Vagina (tissue), 2 donors: ENCODE measurements at regions not wholly inside any gene's neighbourhood (a gene's known extent, or its start where the extent isn't known, plus 50 kb on each side); places are given as distances from the start of the nearest gene placed in this dataset.

Source experiments
- DNase-seq, 2 donors: peaks; one replicate each; pipeline ENCODE4 v3.0.0-alpha.2; 2017; ENCODE audit errors: extremely low spot score in 2 of 2
- H3K27ac ChIP-seq: fragments of 200-600 bp; sonication (generic); one replicate; pipeline ENCODE4 v1.5.1; 2019
- H3K27me3 ChIP-seq: fragments of 200-600 bp; sonication (generic); one replicate; pipeline ENCODE4 v1.5.1; 2019
- H3K36me3 ChIP-seq, 2 donors: fragments of 200-600 bp; sonication (generic); one replicate each; pipeline ENCODE4 v1.5.1; 2017 to 2019
- H3K4me1 ChIP-seq: fragments of 200-600 bp; sonication (generic); one replicate; pipeline ENCODE4 v1.5.1; 2019
- H3K4me3 ChIP-seq, 2 donors: fragments of 200-600 bp; sonication (generic); 1 replicate in 1 of 2; 2 replicates in 1 of 2; pipeline ENCODE4 v1.5.1; 2016 to 2019
- H3K9me3 ChIP-seq: fragments of 200-600 bp; sonication (generic); one replicate; pipeline ENCODE4 v1.5.1; 2019
- POLR2A ChIP-seq, 2 donors: fragments of 450-650 bp; IDR thresholded peaks; one replicate each; pipeline ENCODE4 v1.6.1; 2017; ENCODE audit warnings: antibody characterized with exemption in 2 of 2, mild to moderate bottlenecking in 2 of 2, moderate library complexity in 2 of 2
- POLR2AphosphoS5 ChIP-seq, 2 donors: sonication (generic); formaldehyde crosslinking; IDR thresholded peaks; one replicate each; pipeline ENCODE4 v1.9.0; 2017; ENCODE audit warnings: antibody characterized with exemption in 2 of 2, mild to moderate bottlenecking in 2 of 2, low read depth in 1 of 2; ENCODE audit not compliant: insufficient read depth in 1 of 2
- intact Hi-C: fragments of 100-400 bp; cut with DNase I; formaldehyde crosslinking; loops from one replicate; pipeline ENCODE4 v1.15.1; 2023
- TF ChIP-seq, protein P1 (sequence below), 3 experiments: fragments of 450-650 bp in 2 of 3; fragments of 200-600 bp in 1 of 3; sonication (generic) in 1 of 3; IDR thresholded peaks; one replicate each; pipeline ENCODE4 v1.5.1; 2017 to 2019; ENCODE audit warnings: antibody characterized with exemption in 3 of 3, mild to moderate bottlenecking in 2 of 3, moderate library complexity in 2 of 3

DNA sequence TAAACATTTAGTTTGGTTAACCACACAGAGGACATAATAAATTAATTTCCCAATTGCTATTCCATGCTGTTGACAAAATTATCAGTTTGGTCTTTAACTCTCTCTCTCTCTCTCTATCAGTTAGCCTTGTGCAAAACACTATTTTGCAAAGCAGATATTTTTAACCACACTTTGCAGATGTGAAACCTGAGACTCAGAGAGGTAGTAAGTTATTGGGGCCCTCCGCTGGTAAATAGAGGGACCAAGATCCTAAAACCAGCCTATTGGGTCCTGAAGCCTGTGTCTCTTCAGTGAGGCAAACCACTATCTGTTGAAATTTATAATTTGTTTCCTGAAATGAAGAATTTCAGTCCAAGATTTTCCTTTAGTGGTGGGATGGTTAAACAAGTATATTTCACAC is 231.0 kb downstream of the SOD2 start:
- no peaks in the 10 kb centered on the region for H3K36me3 ChIP-seq
- DNase-seq, result no peak
- H3K4me3 ChIP-seq, result no peak overlapping the region
- intact Hi-C loops, result no loop called here
- TF ChIP-seq, protein P1, sequence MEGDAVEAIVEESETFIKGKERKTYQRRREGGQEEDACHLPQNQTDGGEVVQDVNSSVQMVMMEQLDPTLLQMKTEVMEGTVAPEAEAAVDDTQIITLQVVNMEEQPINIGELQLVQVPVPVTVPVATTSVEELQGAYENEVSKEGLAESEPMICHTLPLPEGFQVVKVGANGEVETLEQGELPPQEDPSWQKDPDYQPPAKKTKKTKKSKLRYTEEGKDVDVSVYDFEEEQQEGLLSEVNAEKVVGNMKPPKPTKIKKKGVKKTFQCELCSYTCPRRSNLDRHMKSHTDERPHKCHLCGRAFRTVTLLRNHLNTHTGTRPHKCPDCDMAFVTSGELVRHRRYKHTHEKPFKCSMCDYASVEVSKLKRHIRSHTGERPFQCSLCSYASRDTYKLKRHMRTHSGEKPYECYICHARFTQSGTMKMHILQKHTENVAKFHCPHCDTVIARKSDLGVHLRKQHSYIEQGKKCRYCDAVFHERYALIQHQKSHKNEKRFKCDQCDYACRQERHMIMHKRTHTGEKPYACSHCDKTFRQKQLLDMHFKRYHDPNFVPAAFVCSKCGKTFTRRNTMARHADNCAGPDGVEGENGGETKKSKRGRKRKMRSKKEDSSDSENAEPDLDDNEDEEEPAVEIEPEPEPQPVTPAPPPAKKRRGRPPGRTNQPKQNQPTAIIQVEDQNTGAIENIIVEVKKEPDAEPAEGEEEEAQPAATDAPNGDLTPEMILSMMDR (IDR thresholded peaks at IDR 0.05), result no peak
- TF ChIP-seq POLR2A (IDR thresholded peaks at IDR 0.05), result no peak
- TF ChIP-seq POLR2AphosphoS5 (IDR thresholded peaks at IDR 0.05; ENCODE audit: insufficient read depth in 1 of 2, low read depth in 1 of 2), result no peak
- no peaks in the 10 kb centered on the region for H3K4me1 ChIP-seq
- no peak overlapping the region for H3K27ac ChIP-seq
- H3K9me3 ChIP-seq, result no peaks in the 10 kb centered on the region
- no peaks in the 10 kb centered on the region for H3K27me3 ChIP-seq

DNA sequence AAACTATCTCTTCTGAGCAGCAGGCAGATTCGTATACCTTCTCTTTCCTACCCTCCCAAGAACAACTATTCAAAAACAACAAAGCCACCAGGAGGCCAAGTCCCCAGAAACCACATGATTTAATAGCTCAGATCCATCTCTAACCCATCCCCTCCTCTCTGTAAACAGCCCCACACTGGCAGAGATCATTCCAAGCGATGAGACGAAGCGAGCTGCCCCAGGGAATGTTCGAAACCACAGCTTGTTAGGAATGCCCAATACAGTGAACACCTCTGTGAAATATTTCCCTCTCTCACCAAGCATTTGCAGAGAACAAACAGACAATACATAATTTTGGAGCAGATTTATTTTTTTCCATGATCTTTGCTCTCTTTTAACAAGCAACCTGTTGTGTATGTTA is 231.8 kb downstream of the SOD2 start:
- no peaks in the 10 kb centered on the region for H3K36me3 ChIP-seq
- TF ChIP-seq, protein P1 (IDR thresholded peaks at IDR 0.05), result no peak
- TF ChIP-seq POLR2A (IDR thresholded peaks at IDR 0.05), result no peak
- no peak for TF ChIP-seq POLR2AphosphoS5 (IDR thresholded peaks at IDR 0.05; ENCODE audit: insufficient read depth in 1 of 2, low read depth in 1 of 2)
- H3K9me3 ChIP-seq, result no peaks in the 10 kb centered on the region
- H3K4me1 ChIP-seq, result no peaks in the 10 kb centered on the region
- H3K27ac ChIP-seq, result no peak overlapping the region
- intact Hi-C loops, result no loop called here
- no peak overlapping the region for H3K4me3 ChIP-seq
- DNase-seq, result no peak
- no peaks in the 10 kb centered on the region for H3K27me3 ChIP-seq

DNA sequence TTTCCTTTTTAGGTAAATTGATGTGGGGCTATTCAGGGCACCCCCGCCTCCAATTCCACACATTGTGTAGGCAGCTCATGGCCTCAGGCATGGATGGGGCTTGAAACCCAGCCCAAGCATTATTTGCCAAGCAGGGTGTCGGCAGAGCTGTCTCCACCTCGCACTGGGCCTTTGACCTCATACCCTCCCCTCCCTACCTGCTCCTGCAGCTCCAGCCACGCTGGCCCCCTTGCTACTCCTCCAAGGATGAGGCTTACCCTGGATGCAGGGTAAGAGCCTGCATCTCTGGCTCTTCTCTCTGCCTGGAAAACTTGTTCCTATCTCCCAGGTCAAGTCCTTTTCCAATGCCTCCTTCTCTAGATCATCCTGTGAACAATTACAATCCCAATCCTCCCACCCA is 232.6 kb downstream of the SOD2 start:
- no peak for DNase-seq
- H3K9me3 ChIP-seq, result no peaks in the 10 kb centered on the region
- intact Hi-C loops, result no loop called here
- no peaks in the 10 kb centered on the region for H3K4me1 ChIP-seq
- H3K36me3 ChIP-seq, result no peaks in the 10 kb centered on the region
- TF ChIP-seq, protein P1 (IDR thresholded peaks at IDR 0.05), result no peak
- TF ChIP-seq POLR2A (IDR thresholded peaks at IDR 0.05) (no peak), POLR2AphosphoS5 (IDR thresholded peaks at IDR 0.05; ENCODE audit: insufficient read depth in 1 of 2, low read depth in 1 of 2) (no peak)
- no peak overlapping the region for H3K4me3 ChIP-seq
- H3K27me3 ChIP-seq, result no peaks in the 10 kb centered on the region
- H3K27ac ChIP-seq, result no peak overlapping the region

DNA sequence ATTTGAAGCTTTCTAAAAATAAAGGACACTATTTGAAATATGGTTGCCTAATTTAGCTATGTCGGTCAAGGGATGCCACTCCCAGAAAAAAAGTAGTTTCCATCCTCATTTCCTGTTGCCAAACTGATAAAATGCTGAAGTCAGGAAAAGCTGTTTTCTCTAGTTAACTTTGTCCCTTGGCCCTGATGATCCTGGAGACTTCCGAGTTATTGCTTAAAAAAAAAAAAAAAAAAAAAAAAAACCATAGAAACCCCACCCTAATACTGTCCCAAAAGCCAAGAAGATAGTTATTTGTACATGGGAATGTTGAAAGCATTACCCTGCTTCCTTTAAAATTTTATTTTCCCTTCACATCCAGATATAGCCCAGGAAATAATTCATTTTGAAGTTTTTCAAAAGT is 236.7 kb downstream of the SOD2 start:
- DNase-seq, result no peak
- Histone ChIP-seq H3K4me3 (no peak overlapping the region), H3K27me3 (no peaks in the 10 kb centered on the region), H3K4me1 (no peaks in the 10 kb centered on the region), H3K9me3 (no peaks in the 10 kb centered on the region), H3K36me3 (no peaks in the 10 kb centered on the region), H3K27ac (no peak overlapping the region)
- TF ChIP-seq, protein P1 (IDR thresholded peaks at IDR 0.05), result no peak
- TF ChIP-seq POLR2A (IDR thresholded peaks at IDR 0.05), result no peak
- no peak for TF ChIP-seq POLR2AphosphoS5 (IDR thresholded peaks at IDR 0.05; ENCODE audit: insufficient read depth in 1 of 2, low read depth in 1 of 2)
- intact Hi-C loops, result no loop called here

DNA sequence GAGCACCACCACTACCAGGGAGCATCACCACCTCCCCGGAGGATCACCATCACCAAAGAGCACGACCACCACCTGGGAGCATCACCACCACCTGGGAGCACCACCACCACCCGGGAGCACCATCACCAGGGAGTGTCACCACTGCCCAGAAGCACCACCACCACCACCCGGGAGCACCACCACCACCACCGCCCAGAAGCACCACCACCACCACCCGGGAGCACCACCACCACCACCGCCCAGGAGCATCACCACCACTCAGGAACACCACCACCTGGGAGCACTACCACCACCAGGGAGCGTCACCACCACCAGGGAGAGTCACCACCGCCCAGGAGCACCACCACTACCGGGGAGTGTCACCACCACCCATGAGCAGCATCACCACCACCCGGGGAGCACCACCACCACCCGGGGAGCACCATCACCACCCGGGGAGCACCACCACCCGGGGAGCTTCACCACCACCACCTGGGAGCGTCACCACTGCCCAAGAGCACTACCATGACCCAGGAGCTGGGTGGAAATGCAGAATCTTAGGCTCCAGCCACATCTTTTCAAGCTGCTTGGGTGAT is 237.3 kb downstream of the SOD2 start:
- Histone ChIP-seq H3K36me3 (no peaks in the 10 kb centered on the region), H3K27me3 (no peaks in the 10 kb centered on the region), H3K9me3 (no peaks in the 10 kb centered on the region), H3K27ac (no peak overlapping the region), H3K4me3 (no peak overlapping the region), H3K4me1 (no peaks in the 10 kb centered on the region)
- intact Hi-C loops, result no loop called here
- no peak for TF ChIP-seq POLR2A (IDR thresholded peaks at IDR 0.05)
- TF ChIP-seq, protein P1 (IDR thresholded peaks at IDR 0.05), result no peak
- DNase-seq, result no peak
